GM12801 (cell line): ENCODE measurements at regions not wholly inside any gene's neighbourhood (a gene's known extent, or its start where the extent isn't known, plus 50 kb on each side); places are given as distances from the start of the nearest gene placed in this dataset.

ENCODE experiments used
- TF ChIP-seq, protein P1 (sequence below): IDR thresholded peaks from one replicate; pipeline ENCODE4 v1.5.1; 2011; ENCODE audit warnings: control low read depth; ENCODE audit not compliant: insufficient read length; ENCODE audit errors: extremely low read depth

GRCh38 chr15:53031469-53031868, 241.3 kb upstream of the ONECUT1 start:
- TF ChIP-seq, protein P1, sequence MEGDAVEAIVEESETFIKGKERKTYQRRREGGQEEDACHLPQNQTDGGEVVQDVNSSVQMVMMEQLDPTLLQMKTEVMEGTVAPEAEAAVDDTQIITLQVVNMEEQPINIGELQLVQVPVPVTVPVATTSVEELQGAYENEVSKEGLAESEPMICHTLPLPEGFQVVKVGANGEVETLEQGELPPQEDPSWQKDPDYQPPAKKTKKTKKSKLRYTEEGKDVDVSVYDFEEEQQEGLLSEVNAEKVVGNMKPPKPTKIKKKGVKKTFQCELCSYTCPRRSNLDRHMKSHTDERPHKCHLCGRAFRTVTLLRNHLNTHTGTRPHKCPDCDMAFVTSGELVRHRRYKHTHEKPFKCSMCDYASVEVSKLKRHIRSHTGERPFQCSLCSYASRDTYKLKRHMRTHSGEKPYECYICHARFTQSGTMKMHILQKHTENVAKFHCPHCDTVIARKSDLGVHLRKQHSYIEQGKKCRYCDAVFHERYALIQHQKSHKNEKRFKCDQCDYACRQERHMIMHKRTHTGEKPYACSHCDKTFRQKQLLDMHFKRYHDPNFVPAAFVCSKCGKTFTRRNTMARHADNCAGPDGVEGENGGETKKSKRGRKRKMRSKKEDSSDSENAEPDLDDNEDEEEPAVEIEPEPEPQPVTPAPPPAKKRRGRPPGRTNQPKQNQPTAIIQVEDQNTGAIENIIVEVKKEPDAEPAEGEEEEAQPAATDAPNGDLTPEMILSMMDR: no peak

- TF ChIP-seq, protein P1: no peak
Measured at GRCh38 chr15:53022788-53023187, 232.7 kb upstream of the ONECUT1 start.

- TF ChIP-seq, protein P1: no peak
Measured at GRCh38 chr15:53013329-53013728, 223.2 kb upstream of the ONECUT1 start.

- TF ChIP-seq, protein P1: no peak
Measured at GRCh38 chr15:53009093-53009492, 219.0 kb upstream of the ONECUT1 start.

GRCh38 chr15:53000409-53000808, 210.3 kb upstream of the ONECUT1 start:
- TF ChIP-seq, protein P1: no peak

DNA sequence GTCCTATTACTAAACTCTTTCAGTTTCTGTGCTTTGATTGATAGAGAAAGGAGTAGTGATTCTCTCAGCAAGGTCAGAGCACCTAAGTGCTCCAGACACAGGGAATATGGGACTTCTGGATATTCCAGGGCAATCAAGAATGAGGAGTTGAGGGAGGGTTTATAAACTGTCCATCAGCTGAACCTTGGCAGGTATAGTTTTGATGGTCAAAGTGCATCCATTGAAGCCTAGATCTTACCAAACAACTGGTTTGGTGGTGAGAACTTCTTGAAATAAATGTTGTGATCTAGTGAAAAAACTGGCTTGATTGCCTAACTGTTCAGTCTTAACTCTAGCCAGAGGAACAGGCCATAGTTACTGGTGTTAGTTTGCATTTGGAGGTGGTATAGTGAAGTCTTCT, 207.0 kb upstream of the ONECUT1 start:
- TF ChIP-seq, protein P1: no peak

DNA sequence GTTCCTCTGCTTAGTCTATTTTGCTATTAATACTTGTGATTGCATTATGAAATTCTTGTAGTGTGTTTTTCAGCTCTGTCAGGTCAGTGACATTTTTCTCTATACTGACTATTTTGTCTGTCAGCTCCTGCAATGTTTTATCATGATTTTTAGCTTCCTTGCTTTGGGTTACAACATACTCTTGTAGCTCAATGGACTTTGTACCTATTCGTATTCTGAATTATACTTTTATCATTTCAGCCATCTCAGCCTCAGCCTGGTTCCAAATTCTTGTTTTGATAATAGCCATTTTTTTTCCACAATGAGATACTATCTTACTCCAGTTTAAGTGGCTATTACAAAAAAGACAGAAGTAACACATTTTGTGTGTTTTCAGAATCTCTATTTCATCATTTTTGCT, 204.2 kb upstream of the ONECUT1 start:
- TF ChIP-seq, protein P1: no peak

- TF ChIP-seq, protein P1: no peak
Measured at GRCh38 chr15:52984507-52984906, 194.4 kb upstream of the ONECUT1 start.
